Astrocyte of the cerebellum (primary cell): ENCODE measurements at regions not wholly inside any gene's neighbourhood (a gene's known extent, or its start where the extent isn't known, plus 50 kb on each side); places are given as distances from the start of the nearest gene placed in this dataset.

Experiments used
- DNase-seq: peaks from one replicate; pipeline ENCODE4 v3.0.0-alpha.2; 2011; ENCODE audit warnings: low read depth
- H3K4me3 ChIP-seq: 2 replicates; pipeline ENCODE4 v1.5.1; 2011; ENCODE audit warnings: mild to moderate bottlenecking, low read depth, low read length, moderate library complexity
- in situ Hi-C: cut with HindIII; loops from 2 replicates; pipeline ENCODE4 v1.10.0; 2017; ENCODE audit warnings: low sequenced_read_pairs
- TF ChIP-seq, protein P1 (sequence below): IDR thresholded peaks from 2 replicates; pipeline ENCODE4 v1.5.1; 2012; ENCODE audit warnings: low read length, low read depth, moderate library complexity, mild to moderate bottlenecking; ENCODE audit errors: missing control alignments

DNA sequence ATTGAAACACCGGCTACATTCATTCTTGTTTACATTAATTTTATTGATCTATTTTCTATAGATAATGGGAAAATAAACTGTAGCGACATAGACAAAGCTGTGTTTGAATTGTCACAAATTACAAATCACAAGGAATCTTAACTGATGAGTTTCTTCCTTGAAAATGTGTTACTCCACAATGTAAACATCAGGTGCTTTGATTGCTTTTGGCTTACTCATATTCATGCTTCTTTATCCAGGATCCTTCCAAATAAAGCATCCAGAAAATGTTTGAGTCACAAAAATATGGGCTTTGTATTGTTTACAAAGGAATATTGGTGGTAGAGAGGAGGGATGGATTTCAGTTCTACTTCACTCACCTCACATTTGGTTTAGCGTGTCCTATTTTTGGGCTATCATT is 64.0 kb downstream of the BMP2 start:
- no peak for DNase-seq
- in situ Hi-C loops: no loop called here
- no peak overlapping the region for H3K4me3 ChIP-seq
- TF ChIP-seq, protein P1, sequence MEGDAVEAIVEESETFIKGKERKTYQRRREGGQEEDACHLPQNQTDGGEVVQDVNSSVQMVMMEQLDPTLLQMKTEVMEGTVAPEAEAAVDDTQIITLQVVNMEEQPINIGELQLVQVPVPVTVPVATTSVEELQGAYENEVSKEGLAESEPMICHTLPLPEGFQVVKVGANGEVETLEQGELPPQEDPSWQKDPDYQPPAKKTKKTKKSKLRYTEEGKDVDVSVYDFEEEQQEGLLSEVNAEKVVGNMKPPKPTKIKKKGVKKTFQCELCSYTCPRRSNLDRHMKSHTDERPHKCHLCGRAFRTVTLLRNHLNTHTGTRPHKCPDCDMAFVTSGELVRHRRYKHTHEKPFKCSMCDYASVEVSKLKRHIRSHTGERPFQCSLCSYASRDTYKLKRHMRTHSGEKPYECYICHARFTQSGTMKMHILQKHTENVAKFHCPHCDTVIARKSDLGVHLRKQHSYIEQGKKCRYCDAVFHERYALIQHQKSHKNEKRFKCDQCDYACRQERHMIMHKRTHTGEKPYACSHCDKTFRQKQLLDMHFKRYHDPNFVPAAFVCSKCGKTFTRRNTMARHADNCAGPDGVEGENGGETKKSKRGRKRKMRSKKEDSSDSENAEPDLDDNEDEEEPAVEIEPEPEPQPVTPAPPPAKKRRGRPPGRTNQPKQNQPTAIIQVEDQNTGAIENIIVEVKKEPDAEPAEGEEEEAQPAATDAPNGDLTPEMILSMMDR: no peak

DNA sequence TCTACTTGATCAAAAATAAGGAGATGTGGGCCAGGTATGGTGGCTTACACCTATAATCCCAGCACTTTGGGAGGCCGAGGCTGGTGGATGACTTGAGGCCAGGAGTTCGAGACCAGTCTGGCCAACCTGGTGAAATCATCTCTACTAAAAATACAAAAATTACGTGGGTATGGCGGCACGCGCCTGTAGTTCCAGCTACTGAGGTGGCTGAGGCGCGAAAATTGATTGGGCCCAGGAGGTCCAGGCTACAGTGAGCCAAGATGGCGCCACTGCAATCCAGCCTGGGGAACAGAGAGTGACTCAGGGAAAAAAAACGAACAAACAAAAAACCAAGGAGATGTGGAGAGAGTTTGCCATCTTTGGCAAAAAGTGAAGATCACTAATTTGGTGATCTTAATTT is 65.3 kb downstream of the BMP2 start:
- TF ChIP-seq, protein P1: no peak
- in situ Hi-C loops: no loop called here

GRCh38 chr20:6835609-6836008 is 68.1 kb downstream of the BMP2 start:
- no peak for DNase-seq
- no peak overlapping the region for H3K4me3 ChIP-seq
- in situ Hi-C loops: no loop called here
- TF ChIP-seq, protein P1: no peak

More for the DNA sequence above, 65.3 kb downstream of the BMP2 start:
- no peak overlapping the region for H3K4me3 ChIP-seq
- no peak for DNase-seq

GRCh38 chr20:6836821-6837374 is 69.4 kb downstream of the BMP2 start:
- TF ChIP-seq, protein P1: no peak
- in situ Hi-C loops: no loop called here

DNA sequence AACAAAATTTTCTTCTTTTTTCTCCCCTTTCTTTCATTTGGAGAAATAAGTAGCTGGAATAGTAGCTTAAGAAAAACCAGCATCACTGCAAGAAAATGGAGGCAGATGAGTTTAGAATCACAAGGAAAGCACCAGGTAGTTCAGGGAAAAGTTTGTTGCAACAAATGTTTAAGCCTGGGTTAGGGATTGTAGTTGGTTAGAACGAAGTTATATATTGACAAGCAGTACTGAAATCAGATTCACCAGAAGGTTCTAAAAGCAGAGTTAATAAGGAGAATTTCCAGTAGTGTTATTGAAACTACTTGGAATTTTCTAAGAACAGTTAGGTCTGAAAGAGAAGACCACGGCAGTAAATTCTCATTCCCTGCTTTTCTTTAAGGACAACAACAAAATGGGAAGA is 70.2 kb downstream of the BMP2 start:
- in situ Hi-C loops: no loop called here
- TF ChIP-seq, protein P1: no peak
- DNase-seq: no peak

More at GRCh38 chr20:6836821-6837374, 69.4 kb downstream of the BMP2 start:
- DNase-seq: no peak
- no peak overlapping the region for H3K4me3 ChIP-seq

GRCh38 chr20:6838181-6838826 is 70.8 kb downstream of the BMP2 start:
- in situ Hi-C loops: no loop called here
- TF ChIP-seq, protein P1: no peak
- DNase-seq: no peak
- no peak overlapping the region for H3K4me3 ChIP-seq

More for the DNA sequence above, 70.2 kb downstream of the BMP2 start:
- H3K4me3 ChIP-seq: no peak overlapping the region

DNA sequence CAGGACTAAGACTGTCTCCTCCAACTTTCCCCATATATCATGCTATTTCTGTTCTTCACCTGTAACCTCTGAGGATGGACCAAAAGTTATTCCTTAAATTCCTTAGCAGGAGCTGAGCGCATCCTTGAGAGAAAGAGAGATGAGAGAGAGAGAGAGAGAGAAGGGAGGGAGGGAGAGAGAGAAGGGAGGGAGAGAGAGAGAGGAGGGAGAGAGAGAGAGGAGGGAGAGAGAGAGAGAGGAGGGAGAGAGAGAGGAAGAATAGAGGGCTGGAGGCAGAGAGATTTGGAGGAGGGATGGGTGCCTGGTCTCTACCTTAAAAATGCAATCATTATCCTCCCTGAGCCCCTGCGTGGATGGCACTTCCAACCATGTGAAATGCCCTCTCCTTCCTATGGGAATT is 73.6 kb downstream of the BMP2 start:
- no peak overlapping the region for H3K4me3 ChIP-seq
- no peak for DNase-seq
- in situ Hi-C loops: no loop called here
- TF ChIP-seq, protein P1: no peak
